ENCODE measurements at regions not wholly inside any gene's neighbourhood (a gene's known extent, or its start where the extent isn't known, plus 50 kb on each side); places are given as distances from the start of the nearest gene placed in this dataset.

DNA sequence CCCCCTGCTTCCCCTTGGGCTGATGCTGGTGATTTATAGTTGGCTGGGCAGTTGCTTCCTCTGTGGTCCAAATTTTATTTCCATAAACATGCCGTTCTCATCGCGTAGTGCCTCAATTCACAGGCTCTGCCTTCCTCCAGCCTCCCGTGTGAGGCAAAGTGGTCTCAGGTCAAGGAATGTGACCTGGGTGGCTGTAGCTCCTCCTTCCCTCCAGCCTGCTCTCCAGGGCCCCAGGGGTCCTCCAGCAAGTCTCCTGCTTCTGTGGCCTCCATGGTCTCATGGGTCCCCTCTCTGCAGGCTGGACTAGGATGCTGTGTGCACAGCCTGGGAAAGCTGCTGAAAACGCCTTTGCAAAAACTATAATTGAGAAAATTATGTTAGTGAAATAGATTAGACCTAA, 694.1 kb downstream of the BRD1 start:
- TF ChIP-seq ZFX (IDR thresholded peaks at IDR 0.05; ENCODE audit: borderline replicate concordance) = no peak
- TF ChIP-seq, protein P1, sequence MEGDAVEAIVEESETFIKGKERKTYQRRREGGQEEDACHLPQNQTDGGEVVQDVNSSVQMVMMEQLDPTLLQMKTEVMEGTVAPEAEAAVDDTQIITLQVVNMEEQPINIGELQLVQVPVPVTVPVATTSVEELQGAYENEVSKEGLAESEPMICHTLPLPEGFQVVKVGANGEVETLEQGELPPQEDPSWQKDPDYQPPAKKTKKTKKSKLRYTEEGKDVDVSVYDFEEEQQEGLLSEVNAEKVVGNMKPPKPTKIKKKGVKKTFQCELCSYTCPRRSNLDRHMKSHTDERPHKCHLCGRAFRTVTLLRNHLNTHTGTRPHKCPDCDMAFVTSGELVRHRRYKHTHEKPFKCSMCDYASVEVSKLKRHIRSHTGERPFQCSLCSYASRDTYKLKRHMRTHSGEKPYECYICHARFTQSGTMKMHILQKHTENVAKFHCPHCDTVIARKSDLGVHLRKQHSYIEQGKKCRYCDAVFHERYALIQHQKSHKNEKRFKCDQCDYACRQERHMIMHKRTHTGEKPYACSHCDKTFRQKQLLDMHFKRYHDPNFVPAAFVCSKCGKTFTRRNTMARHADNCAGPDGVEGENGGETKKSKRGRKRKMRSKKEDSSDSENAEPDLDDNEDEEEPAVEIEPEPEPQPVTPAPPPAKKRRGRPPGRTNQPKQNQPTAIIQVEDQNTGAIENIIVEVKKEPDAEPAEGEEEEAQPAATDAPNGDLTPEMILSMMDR (IDR thresholded peaks at IDR 0.05) = no peak
- no peak overlapping the region for H3K27ac ChIP-seq

- no peak overlapping the region for H3K27ac ChIP-seq
- TF ChIP-seq ZFX (IDR thresholded peaks at IDR 0.05; ENCODE audit: borderline replicate concordance) = no peak
- TF ChIP-seq, protein P1 (IDR thresholded peaks at IDR 0.05) = no peak
Observed at GRCh38 chr22:49132009-49132408, 695.7 kb downstream of the BRD1 start.

DNA sequence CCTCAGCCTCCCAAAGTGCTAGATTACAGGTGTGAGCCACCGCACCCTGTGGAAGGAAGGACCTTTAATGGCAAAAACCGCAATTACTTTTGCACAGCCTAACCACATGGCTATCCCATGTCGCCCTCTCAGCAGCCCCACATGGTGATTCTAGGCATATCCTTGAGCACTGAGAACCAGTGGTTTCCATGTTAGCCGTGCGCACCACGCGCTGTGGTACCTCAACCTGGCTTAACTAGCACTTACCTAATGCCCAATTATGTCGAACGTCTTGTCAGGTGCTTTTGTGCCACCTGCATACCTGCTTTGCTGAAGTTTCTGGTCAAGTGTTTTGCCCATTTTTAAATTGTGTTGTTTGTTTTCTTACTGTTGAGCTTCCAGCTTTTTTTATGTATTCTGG, 697.9 kb downstream of the BRD1 start:
- H3K27ac ChIP-seq = no peak overlapping the region
- TF ChIP-seq ZFX (IDR thresholded peaks at IDR 0.05; ENCODE audit: borderline replicate concordance) = no peak
- TF ChIP-seq, protein P1 (IDR thresholded peaks at IDR 0.05) = no peak

DNA sequence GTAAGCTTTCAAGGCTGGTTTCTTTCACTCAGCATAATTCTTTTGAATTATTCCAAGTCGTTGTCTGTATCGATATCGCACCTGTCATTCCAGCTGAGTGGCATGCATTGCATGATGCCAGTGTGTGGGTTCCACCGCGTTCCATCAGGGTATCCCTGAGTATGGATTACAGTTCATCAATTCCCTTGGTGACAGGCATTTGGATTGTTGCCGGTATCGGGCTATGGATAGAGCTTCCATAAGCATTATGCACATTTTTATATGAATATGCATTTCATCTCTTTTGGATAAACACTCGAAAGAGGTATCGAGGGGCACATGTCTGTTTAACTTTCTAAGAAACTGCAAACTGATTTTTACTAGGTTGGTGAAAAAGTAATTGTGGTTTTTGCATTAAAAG, 698.8 kb downstream of the BRD1 start:
- H3K27ac ChIP-seq = no peak overlapping the region
- no peak for TF ChIP-seq ZFX (IDR thresholded peaks at IDR 0.05; ENCODE audit: borderline replicate concordance)
- TF ChIP-seq, protein P1 (IDR thresholded peaks at IDR 0.05) = no peak

GRCh38 chr22:49124608-49125007, 703.1 kb downstream of the BRD1 start:
- TF ChIP-seq ZFX (IDR thresholded peaks at IDR 0.05; ENCODE audit: borderline replicate concordance) = no peak
- TF ChIP-seq, protein P1 (IDR thresholded peaks at IDR 0.05) = no peak
- H3K27ac ChIP-seq = no peak overlapping the region

- H3K27ac ChIP-seq = no peak overlapping the region
- TF ChIP-seq ZFX (IDR thresholded peaks at IDR 0.05; ENCODE audit: borderline replicate concordance) = no peak
- TF ChIP-seq, protein P1 (IDR thresholded peaks at IDR 0.05) = no peak
Observed at GRCh38 chr22:49123621-49124192, 704.0 kb downstream of the BRD1 start.

- H3K27ac ChIP-seq = no peak overlapping the region
- TF ChIP-seq ZFX (IDR thresholded peaks at IDR 0.05; ENCODE audit: borderline replicate concordance) = no peak
- TF ChIP-seq, protein P1 (IDR thresholded peaks at IDR 0.05) = no peak
Observed at GRCh38 chr22:49119551-49119952, 708.1 kb downstream of the BRD1 start.
